LNCAP (cell line): ENCODE measurements at regions not wholly inside any gene's neighbourhood (a gene's known extent, or its start where the extent isn't known, plus 50 kb on each side); places are given as distances from the start of the nearest gene placed in this dataset.

ENCODE experiments used
- TF ChIP-seq, protein P1 (sequence below): fragments of 450-650 bp; IDR thresholded peaks from 2 replicates; pipeline ENCODE4 v1.5.1; 2017; ENCODE audit warnings: mild to moderate bottlenecking

GRCh38 chr2:184402381-184402780 is 195.9 kb upstream of the ZNF804A start:
- TF ChIP-seq, protein P1, sequence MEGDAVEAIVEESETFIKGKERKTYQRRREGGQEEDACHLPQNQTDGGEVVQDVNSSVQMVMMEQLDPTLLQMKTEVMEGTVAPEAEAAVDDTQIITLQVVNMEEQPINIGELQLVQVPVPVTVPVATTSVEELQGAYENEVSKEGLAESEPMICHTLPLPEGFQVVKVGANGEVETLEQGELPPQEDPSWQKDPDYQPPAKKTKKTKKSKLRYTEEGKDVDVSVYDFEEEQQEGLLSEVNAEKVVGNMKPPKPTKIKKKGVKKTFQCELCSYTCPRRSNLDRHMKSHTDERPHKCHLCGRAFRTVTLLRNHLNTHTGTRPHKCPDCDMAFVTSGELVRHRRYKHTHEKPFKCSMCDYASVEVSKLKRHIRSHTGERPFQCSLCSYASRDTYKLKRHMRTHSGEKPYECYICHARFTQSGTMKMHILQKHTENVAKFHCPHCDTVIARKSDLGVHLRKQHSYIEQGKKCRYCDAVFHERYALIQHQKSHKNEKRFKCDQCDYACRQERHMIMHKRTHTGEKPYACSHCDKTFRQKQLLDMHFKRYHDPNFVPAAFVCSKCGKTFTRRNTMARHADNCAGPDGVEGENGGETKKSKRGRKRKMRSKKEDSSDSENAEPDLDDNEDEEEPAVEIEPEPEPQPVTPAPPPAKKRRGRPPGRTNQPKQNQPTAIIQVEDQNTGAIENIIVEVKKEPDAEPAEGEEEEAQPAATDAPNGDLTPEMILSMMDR, result no peak

DNA sequence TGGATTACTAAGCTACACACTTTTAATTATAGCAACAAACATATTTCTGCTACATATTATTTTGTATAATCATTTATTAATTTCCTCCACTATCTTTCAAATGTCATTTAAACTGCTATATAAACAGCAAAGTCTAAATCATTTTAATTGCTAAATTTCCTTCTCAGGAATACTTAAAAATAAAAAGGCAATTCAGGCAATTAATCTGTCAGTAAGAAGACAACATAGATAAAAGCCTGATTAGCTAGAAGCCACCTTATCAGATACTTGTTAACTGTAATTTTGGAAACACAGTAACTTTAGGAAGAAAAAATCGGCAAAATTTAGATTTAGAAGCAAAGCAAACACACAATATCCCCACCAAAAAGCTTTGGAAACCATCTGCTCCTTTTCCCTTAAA is 188.2 kb upstream of the ZNF804A start:
- TF ChIP-seq, protein P1, result no peak

DNA sequence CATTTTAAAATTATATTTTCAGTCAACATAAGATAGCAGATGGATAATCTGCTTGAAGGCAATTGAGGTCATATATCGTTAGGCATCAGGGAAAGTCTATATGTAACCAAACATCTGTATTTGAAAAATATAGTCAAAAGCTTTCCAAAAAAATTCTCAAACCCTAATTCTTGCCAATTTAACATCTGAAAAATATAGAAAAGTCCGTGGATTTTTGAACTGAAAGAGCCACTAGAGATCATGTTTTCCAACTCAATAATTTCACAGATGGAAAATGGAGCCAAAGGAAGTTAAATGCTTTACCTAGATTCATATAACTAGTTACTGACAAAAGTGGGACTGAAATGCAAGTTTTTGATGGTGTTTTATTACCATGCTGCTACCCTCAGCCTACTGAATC is 185.1 kb upstream of the ZNF804A start:
- TF ChIP-seq, protein P1, result no peak

DNA sequence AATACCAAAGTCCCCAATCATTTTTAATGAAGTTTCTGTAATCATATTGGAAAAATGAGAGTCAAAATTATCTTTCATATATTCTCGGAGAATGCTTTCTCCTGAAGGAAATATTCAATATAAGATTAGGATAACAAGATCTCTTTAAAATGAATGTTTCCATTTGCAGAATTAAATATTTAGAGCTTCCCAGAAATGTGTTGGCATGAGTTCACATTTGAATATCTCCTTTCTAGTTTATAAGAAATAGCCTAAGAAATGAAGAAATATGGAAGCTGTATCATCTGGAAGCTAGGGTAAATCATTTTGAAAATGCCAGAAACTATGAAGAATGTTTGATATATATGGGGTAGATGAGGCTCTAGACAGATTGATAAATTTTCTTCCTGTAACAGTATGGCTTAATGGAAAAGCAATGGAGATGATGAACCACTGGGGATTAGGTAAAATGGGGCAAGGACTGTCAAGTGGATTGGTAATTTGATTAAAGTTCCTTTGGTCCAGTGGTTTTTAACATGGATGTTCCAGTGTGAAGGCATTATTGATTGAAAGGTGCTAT is 184.6 kb upstream of the ZNF804A start:
- TF ChIP-seq, protein P1, result no peak

DNA sequence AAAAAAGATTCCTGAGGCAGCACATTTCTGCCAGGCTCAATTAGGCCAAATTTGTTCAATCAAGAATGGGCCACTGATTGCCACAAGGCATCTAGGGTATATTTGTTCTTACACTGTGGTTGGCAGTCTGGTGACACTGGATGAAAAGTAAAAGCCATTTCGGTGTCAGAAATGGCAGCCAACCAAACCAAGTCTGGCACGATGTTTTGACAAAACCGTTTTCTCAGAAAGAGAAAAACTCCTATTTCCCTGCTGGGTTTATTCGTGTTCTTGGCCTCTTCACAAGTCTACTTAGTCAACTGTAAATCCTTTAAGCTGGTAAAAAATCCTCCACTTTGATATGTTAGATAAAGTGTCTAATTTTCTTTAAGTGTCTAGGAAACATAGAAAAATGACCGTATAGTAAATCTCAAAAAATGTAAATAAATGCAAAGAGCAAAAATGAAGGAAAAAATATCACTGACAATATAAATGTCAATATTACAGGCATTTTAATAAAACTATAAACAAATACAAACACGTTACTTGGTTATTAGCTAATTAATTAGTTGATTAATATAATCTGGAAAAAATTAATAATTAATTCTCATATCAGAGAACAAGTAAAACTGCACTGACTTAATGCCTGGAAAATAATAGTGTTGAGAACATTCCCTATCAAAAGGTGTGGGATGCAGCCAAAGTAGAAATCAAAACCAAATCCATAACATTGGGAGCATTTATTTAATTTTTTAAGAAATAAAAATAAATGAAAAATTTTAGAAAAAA is 182.0 kb upstream of the ZNF804A start:
- TF ChIP-seq, protein P1, result no peak

- TF ChIP-seq, protein P1, result no peak
These were observed 178.6 kb upstream of the ZNF804A start for GRCh38 chr2:184419744-184420143.

DNA sequence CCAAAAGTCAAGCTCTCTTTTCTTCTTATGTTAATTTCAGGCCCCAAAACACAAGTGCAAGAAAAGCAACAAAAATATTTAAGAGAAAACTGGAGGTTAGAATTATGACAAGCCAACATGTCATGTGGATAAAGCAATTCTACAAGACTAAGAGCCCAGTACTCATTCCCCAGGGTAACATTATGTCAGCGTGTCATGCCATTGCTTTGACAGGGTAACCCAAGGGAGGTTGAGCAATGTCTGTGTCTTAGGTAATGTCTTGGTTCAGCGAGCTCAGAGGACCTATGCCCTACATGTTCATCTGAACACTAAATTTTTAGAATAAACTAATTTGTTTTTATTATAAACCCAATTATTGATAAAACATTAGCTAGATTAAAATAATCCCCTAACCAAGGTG is 173.2 kb upstream of the ZNF804A start:
- TF ChIP-seq, protein P1, result no peak
